Myocyte (in vitro differentiated cells): ENCODE measurements at regions not wholly inside any gene's neighbourhood (a gene's known extent, or its start where the extent isn't known, plus 50 kb on each side); places are given as distances from the start of the nearest gene placed in this dataset.
"Not testable (repeated sequence)": the region's sequence is repeated elsewhere in the genome, so short reads cannot be mapped to it uniquely, and the experiment has no call there.

Experiments
- DNase-seq: peaks from one replicate; pipeline ENCODE4 v3.0.0-alpha.2; 2012; ENCODE audit warnings: low read depth

GRCh38 chr9:62798884-62799850 lies 1609.3 kb downstream of the SPATA31A7 start:
- not testable (repeated sequence) for DNase-seq

- DNase-seq = not testable (repeated sequence)
Measured at GRCh38 chr9:62799851-62800371, 1610.1 kb downstream of the SPATA31A7 start.

- not testable (repeated sequence) for DNase-seq
Measured at GRCh38 chr9:62800451-62801371, 1610.9 kb downstream of the SPATA31A7 start.

GRCh38 chr9:62801372-62801811 lies 1611.6 kb downstream of the SPATA31A7 start:
- DNase-seq = not testable (repeated sequence)

- peak; percentile 95 for DNase-seq
Measured at GRCh38 chr9:62801961-62802718, 1612.3 kb downstream of the SPATA31A7 start.

GRCh38 chr9:62802719-62803079 lies 1612.9 kb downstream of the SPATA31A7 start:
- DNase-seq = not testable (repeated sequence)

GRCh38 chr9:62803099-62803498 lies 1613.3 kb downstream of the SPATA31A7 start:
- DNase-seq = peak; percentile 24

- DNase-seq = not testable (repeated sequence)
Measured at GRCh38 chr9:62804314-62804713, 1614.5 kb downstream of the SPATA31A7 start.

- DNase-seq = not testable (repeated sequence)
Measured at GRCh38 chr9:62807424-62807823, 1617.6 kb downstream of the SPATA31A7 start.

- DNase-seq = not testable (repeated sequence)
Measured at GRCh38 chr9:62808081-62808480, 1618.2 kb downstream of the SPATA31A7 start.

GRCh38 chr9:62810318-62810717 lies 1620.5 kb downstream of the SPATA31A7 start:
- DNase-seq = not testable (repeated sequence)

GRCh38 chr9:62810811-62811315 lies 1621.0 kb downstream of the SPATA31A7 start:
- not testable (repeated sequence) for DNase-seq

- DNase-seq = peak; percentile 16
Measured at GRCh38 chr9:62815436-62815835, 1625.6 kb downstream of the SPATA31A7 start.

GRCh38 chr9:62816331-62816730 lies 1626.5 kb downstream of the SPATA31A7 start:
- not testable (repeated sequence) for DNase-seq

GRCh38 chr9:62817214-62817613 lies 1627.4 kb downstream of the SPATA31A7 start:
- not testable (repeated sequence) for DNase-seq

GRCh38 chr9:62822185-62822584 lies 1632.3 kb downstream of the SPATA31A7 start:
- not testable (repeated sequence) for DNase-seq

GRCh38 chr9:62827957-62828907 lies 1638.4 kb downstream of the SPATA31A7 start:
- not testable (repeated sequence) for DNase-seq

GRCh38 chr9:62830829-62831459 lies 1641.1 kb downstream of the SPATA31A7 start:
- DNase-seq = not testable (repeated sequence)
